IPS-NIHi7 (cell line): ENCODE measurements at regions not wholly inside any gene's neighbourhood (a gene's known extent, or its start where the extent isn't known, plus 50 kb on each side); places are given as distances from the start of the nearest gene placed in this dataset.

Experiments used
- DNase-seq: peaks from one replicate; pipeline ENCODE4 v3.0.0; 2012; ENCODE audit warnings: mixed read lengths; ENCODE audit errors: extremely low spot score

DNA sequence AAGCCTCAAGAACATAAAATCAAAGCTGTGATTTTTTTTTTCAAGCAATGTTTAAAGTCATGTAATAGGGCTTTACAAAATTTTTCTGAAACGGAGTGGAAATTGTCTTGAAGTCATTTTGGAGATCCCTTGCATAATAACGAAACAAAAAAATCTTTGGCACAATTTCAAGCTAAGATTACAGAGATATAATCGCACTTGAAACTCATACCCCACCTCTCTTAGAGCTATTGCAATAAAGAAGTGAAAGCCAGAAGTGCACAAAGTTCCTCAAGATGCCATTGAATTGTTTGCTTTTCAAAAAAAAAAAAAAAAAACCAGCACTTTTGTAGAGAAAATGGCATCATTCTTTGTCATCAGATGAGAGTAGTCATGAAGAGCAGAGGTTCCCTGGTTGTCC is 152.3 kb downstream of the PAX3 start:
- DNase-seq: no peak

DNA sequence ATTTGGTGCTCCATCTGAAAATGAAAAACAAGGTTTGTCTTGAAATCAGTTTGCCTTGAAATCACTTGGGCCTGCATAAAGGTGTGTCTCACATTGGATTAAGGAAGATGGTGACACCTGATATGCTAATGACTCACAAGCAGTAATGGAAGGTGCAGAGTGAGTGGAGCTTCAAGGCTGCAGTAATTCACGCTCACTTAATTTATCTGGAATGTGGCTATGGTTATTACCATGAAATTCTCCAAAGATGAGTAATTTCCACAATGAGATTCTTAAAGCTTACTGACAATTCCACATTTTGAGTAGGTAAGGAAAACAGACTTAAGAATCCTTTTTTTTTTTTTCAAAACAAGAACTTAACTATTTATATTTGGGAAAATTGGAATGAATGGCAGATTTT is 156.8 kb downstream of the PAX3 start:
- DNase-seq: no peak

DNA sequence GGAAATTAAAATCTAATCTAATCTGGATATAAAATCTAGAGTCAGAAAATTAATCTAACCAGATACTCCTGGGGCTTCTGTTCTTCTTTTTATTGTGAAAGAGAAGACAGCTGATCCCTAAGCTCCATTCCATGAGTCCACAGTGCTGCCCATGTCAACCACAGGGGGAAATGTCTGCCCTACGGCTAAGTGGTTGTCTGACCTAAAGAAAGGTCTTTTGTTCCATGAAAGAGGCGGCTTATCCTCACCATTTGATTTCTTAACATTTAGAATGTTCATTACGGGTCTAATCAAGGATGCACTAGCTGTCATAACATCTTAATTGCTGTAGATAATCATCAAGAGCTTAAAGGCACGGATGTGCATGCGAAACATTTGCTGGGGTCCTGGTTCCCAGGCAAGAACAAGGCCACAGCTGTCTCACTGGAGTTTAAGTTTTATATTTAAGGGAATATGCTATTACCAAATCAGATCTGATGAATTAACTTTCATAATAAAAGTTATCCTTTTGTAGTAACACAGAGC is 162.6 kb downstream of the PAX3 start:
- no peak for DNase-seq

GRCh38 chr2:222134654-222135053 is 164.1 kb downstream of the PAX3 start:
- DNase-seq: peak; percentile 20

DNA sequence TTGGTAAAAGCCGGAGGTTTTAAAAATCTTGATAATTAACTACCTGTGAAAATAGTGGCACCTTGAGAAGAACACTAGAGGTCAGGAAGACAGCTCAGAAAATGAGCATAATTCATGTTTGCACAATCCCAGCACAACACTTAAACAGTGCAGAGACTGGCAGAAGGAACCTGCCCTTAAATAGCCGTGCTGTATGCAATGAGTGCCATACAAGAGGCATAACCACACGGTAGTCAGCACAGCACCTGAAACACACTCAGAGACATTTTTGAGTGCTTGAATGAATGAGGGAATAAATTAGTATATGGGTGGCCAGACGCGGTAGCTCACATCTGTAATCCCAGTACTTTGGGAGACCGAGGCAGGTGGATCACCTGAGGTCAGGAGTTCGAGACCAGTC is 164.9 kb downstream of the PAX3 start:
- no peak for DNase-seq

GRCh38 chr2:222130855-222131254 is 167.9 kb downstream of the PAX3 start:
- no peak for DNase-seq

- no peak for DNase-seq
These were observed 171.1 kb downstream of the PAX3 start for GRCh38 chr2:222127660-222128059.

GRCh38 chr2:222120933-222121332 is 177.9 kb downstream of the PAX3 start:
- no peak for DNase-seq

GRCh38 chr2:222115296-222115695 is 183.5 kb downstream of the PAX3 start:
- DNase-seq: no peak

DNA sequence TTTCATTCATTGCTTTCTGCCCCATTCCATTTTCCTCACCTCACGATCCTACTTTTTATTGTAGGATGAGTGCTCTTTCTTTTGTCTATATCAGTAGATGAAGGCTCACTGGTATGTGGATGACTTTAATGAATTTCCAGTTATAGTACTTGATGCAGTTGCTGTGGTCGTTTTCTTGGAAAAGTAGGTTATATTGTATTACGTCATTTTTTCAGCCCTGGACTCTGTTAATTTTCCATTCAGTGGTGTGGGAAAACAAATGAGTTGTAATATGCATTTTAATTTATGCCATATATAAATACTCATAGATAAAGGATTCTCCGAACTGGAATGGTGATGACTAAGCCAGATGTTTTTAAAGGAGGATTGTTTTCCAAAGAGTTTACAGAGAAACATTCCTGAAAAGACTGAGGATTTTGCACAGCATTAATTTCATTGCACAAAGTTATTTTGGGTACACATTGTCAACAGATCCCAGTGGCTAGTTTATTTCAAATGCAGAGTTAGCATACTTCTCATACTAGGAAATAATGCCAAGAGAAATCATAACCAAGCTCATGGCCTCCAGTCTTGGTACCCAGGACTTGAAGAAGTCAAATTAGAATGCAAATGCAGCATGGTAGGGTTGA is 189.7 kb downstream of the PAX3 start:
- DNase-seq: no peak

- DNase-seq: no peak
These were observed 190.3 kb downstream of the PAX3 start for GRCh38 chr2:222108497-222108896.

DNA sequence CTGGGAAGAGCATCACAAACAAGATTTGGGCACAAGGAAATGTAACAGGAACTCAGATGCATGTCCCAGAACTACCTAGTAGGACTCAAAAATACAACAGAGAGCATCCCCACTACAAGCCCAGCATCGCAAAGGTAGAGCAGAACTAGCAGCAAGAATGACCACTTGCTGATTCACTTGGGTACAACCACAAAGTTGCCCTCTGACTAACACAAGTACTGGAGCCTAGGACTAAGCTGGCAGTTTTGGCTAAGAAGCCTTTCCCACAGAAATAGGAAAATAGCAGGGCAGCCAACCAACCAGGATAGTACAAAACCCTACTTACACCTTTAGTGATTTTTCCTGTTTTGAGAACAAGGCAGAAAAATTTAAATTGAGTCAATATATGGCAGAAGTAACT is 193.8 kb downstream of the PAX3 start:
- DNase-seq: no peak

DNA sequence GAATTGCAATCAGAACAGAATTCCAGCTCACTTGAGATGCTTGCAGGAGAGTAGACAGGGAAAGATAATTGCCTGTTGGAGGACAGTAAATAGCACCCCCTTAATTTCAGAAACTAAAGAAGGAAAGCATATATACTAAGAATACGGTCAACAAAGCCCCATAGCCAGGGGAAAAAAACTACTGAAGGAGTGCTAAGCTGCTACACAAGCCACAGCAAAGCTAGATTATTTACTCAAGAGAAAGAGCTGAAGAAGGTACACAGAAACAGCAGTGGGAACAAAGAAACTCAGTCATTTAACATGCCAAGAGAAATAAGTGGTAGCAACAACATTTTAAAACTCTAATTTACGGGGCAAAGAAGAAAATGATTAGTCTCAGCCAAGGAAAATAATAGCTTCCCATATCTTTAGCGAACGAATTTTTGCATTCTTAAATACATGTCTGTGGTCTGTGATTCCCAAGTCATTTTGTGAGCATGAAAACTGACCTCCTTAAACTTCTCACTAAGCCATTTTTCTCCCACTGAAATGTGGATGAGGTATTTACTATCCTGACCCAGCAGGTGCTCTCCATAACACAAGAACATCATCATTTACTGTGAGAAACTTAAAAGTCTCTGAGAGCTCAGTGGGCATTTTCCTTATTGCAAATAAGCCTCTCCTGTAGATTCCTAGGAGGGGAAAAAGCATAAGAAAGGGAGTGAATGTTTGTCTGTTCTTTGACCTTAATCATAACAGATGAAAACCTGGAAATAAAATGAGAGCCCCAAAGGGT is 196.0 kb downstream of the PAX3 start:
- no peak for DNase-seq

- peak; percentile 23 for DNase-seq
These were observed 197.8 kb downstream of the PAX3 start for GRCh38 chr2:222100704-222101699.

DNA sequence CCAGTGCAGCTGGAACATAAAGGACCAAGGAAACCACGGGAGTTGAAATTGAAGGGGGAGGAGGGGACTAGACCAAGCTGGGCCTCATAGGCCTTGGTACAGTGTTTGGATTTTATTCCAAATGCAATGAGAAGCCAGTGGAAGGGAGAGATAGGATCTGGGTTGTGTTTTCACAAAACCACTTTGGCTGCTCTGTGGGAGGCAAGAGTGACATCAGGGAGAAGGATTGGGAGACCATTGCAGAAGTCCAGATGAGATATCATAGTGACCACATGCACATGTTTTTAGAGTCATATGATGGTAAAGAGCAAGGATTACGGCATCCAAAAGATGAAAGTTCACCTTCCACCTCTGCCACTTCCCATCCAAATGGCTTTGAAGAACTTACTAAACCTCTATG is 210.2 kb downstream of the PAX3 start:
- DNase-seq: no peak

- no peak for DNase-seq
These were observed 210.8 kb downstream of the PAX3 start for GRCh38 chr2:222087998-222088397.

- DNase-seq: no peak
These were observed 216.6 kb downstream of the PAX3 start for GRCh38 chr2:222082201-222082600.

DNA sequence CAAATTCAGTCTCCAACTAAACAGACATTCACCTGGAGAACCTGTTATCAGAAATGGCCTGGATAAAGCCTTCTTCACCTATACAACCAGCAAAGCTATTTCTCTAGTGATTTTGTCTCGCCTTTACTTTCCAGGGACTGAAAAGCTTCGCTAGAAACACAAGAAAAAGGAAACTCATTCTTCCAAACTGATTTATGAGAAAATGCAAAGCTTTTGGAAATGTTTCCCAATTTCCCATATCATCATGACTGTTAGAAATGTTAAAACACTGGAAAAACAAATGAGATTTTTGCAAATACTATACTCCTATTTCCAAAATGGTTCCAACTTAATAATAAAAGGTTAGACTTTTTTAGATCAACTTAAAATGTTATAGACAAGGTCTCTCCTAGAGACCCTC is 218.7 kb downstream of the PAX3 start:
- no peak for DNase-seq

GRCh38 chr2:222076973-222077690 is 221.7 kb downstream of the PAX3 start:
- DNase-seq: no peak

DNA sequence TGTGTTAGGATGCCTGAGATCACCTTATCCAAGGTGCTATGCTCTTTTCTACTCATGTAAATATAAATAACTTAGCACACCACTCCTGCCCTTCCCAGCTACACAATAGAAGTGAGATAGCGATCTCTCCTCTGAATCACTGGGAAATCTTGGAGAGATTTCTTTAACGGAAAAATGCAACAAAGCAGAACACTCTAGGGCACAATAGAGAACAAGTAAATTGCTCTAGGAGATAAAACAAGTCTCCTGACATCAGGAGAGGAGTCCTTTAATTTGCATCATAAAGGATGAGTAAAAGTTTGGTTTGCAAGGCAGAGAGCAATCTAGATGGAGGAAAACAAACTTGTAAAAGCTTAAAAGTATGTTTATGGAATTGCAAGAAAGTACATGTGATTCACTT is 224.1 kb downstream of the PAX3 start:
- DNase-seq: no peak

- no peak for DNase-seq
These were observed 226.9 kb downstream of the PAX3 start for GRCh38 chr2:222071911-222072310.
